PC-3 (cell line): ENCODE measurements at regions not wholly inside any gene's neighbourhood (a gene's known extent, or its start where the extent isn't known, plus 50 kb on each side); places are given as distances from the start of the nearest gene placed in this dataset.

Source experiments
- CTCF ChIP-seq: fragments of 300-600 bp; sonication (generic); conservative IDR thresholded peaks from 2 replicates; pipeline ENCODE4 v1.5.1; 2017; ENCODE audit warnings: antibody characterized with exemption, low read depth, mild to moderate bottlenecking, low read length
- EZH2 ChIP-seq: fragments of 300-600 bp; sonication (generic); IDR thresholded peaks from one replicate; pipeline ENCODE4 v1.6.1; 2017; ENCODE audit warnings: antibody characterized with exemption, mild to moderate bottlenecking, low read length; ENCODE audit not compliant: unreplicated experiment
- EZH2phosphoT487 ChIP-seq: fragments of 300-600 bp; sonication (generic); IDR thresholded peaks from 2 replicates; pipeline ENCODE4 v1.6.1; 2018; ENCODE audit warnings: mild to moderate bottlenecking, antibody characterized with exemption, low read length, borderline replicate concordance

DNA sequence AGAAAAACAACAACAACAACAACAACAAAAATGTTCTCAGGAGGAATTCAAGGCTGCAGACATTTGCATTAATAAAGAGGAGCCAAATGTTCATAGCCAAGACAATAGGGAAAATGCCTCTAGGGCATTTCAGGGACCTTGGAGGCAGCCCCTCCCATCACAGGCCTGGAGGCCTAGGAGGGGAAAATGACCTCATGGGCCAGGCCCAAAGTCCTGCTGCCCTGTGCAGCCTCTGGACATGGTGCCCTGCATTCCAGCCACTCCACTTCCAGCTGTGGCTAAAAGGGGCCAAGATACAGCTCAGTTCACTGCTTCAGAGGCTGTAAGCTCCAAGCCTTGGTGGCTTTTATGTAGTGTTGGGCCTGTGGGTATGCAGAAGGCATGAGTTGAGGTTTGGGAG, 314.5 kb downstream of the CYRIA start:
- TF ChIP-seq CTCF (no peak), EZH2 (no peak), EZH2phosphoT487 (no peak)
